Hepatocyte (in vitro differentiated cells): ENCODE measurements at regions not wholly inside any gene's neighbourhood (a gene's known extent, or its start where the extent isn't known, plus 50 kb on each side); places are given as distances from the start of the nearest gene placed in this dataset.

ENCODE experiments used
- CTCF ChIP-seq: fragments of 200-600 bp; sonication (generic); IDR thresholded peaks from 2 replicates; pipeline ENCODE4 v1.5.1; 2016; ENCODE audit warnings: antibody characterized with exemption, mild to moderate bottlenecking; ENCODE audit not compliant: poor library complexity
- EZH2 ChIP-seq: fragments of 200-600 bp; sonication (generic); IDR thresholded peaks from 2 replicates; pipeline ENCODE4 v1.6.1; 2016; ENCODE audit warnings: antibody characterized with exemption, mild to moderate bottlenecking, borderline replicate concordance
- EZH2phosphoT487 ChIP-seq: fragments of 200-600 bp; sonication (generic); IDR thresholded peaks from one replicate; pipeline ENCODE4 v1.6.1; 2018; ENCODE audit warnings: antibody characterized with exemption, mild to moderate bottlenecking, low read depth, moderate library complexity; ENCODE audit not compliant: unreplicated experiment, severe bottlenecking

- TF ChIP-seq CTCF = no peak
- no peak for TF ChIP-seq EZH2
- no peak for TF ChIP-seq EZH2phosphoT487
These were observed 677.7 kb downstream of the DCDC2C start for GRCh38 chr2:4381049-4381448.
